ENCODE measurements at regions not wholly inside any gene's neighbourhood (a gene's known extent, or its start where the extent isn't known, plus 50 kb on each side); places are given as distances from the start of the nearest gene placed in this dataset.

- no peaks in the 10 kb centered on the region for H3K4me1 Mint-ChIP-seq (ENCODE audit: insufficient read depth, unreplicated experiment)
- no peak for DNase-seq (ENCODE audit: unreplicated experiment)
- peaks cover 41% of the 10 kb centered on the region for H3K9me3 Mint-ChIP-seq (ENCODE audit: unreplicated experiment)
- CTCF ChIA-PET: no interaction called here
- BruUV-seq (replicated peaks): no TSS peak
- H3K27me3 Mint-ChIP-seq (ENCODE audit: insufficient read depth, unreplicated experiment): no peaks in the 10 kb centered on the region
- POLR2A ChIA-PET: no interaction called here
- no peak overlapping the region for H3K27ac Mint-ChIP-seq (ENCODE audit: low read depth, unreplicated experiment)
- H3K36me3 Mint-ChIP-seq (ENCODE audit: insufficient read depth, unreplicated experiment): no peaks in the 10 kb centered on the region
- no peak for TF ChIP-seq CTCF (IDR thresholded peaks at IDR 0.05; ENCODE audit: unreplicated experiment)
- intact Hi-C loops (cut with micrococcal nuclease): no loop called here
- no peak overlapping the region for H3K4me3 Mint-ChIP-seq (ENCODE audit: unreplicated experiment)
Measured at GRCh38 chr19:31485472-31485871, 136.2 kb upstream of the TSHZ3 start.

- BruUV-seq (replicated peaks): no TSS peak
- H3K9me3 Mint-ChIP-seq (ENCODE audit: unreplicated experiment): peaks cover 17% of the 10 kb centered on the region
Measured at GRCh38 chr19:31491242-31491641, 142.0 kb upstream of the TSHZ3 start.

GRCh38 chr19:31492050-31492449 is 142.8 kb upstream of the TSHZ3 start:
- H3K36me3 Mint-ChIP-seq (ENCODE audit: insufficient read depth, unreplicated experiment): no peaks in the 10 kb centered on the region
- no peak overlapping the region for H3K27ac Mint-ChIP-seq (ENCODE audit: low read depth, unreplicated experiment)
- ChIA-PET POLR2A (no interaction called here), CTCF (interaction anchor here (0.6 kb wide), 1 partner anchor 25 kb away, joined by 4 read pairs; no protein-coding TSS in a partner anchor)
- H3K4me1 Mint-ChIP-seq (ENCODE audit: insufficient read depth, unreplicated experiment): no peaks in the 10 kb centered on the region
- no peak for DNase-seq (ENCODE audit: unreplicated experiment)
- H3K4me3 Mint-ChIP-seq (ENCODE audit: unreplicated experiment): no peak overlapping the region
- H3K9me3 Mint-ChIP-seq (ENCODE audit: unreplicated experiment): peaks cover 10% of the 10 kb centered on the region
- BruUV-seq (replicated peaks): no TSS peak
- intact Hi-C loops (cut with micrococcal nuclease): no loop called here
- no peaks in the 10 kb centered on the region for H3K27me3 Mint-ChIP-seq (ENCODE audit: insufficient read depth, unreplicated experiment)
- TF ChIP-seq CTCF (IDR thresholded peaks at IDR 0.05; ENCODE audit: unreplicated experiment): no peak

More at GRCh38 chr19:31491242-31491641, 142.0 kb upstream of the TSHZ3 start:
- intact Hi-C loops (cut with micrococcal nuclease): no loop called here
- Mint-ChIP-seq H3K27me3 (ENCODE audit: insufficient read depth, unreplicated experiment) (no peaks in the 10 kb centered on the region), H3K36me3 (ENCODE audit: insufficient read depth, unreplicated experiment) (no peaks in the 10 kb centered on the region), H3K27ac (ENCODE audit: low read depth, unreplicated experiment) (no peak overlapping the region), H3K4me3 (ENCODE audit: unreplicated experiment) (no peak overlapping the region), H3K4me1 (ENCODE audit: insufficient read depth, unreplicated experiment) (no peaks in the 10 kb centered on the region)
- no peak for DNase-seq (ENCODE audit: unreplicated experiment)
- no peak for TF ChIP-seq CTCF (IDR thresholded peaks at IDR 0.05; ENCODE audit: unreplicated experiment)
- CTCF ChIA-PET: no interaction called here
- POLR2A ChIA-PET: no interaction called here

GRCh38 chr19:31496076-31496475 is 146.8 kb upstream of the TSHZ3 start:
- no peak for TF ChIP-seq CTCF (IDR thresholded peaks at IDR 0.05; ENCODE audit: unreplicated experiment)
- CTCF ChIA-PET: interaction anchor here (0.7 kb wide), 1 partner anchor 250 kb away, joined by 3 read pairs; no protein-coding TSS in a partner anchor
- Mint-ChIP-seq H3K36me3 (ENCODE audit: insufficient read depth, unreplicated experiment) (no peaks in the 10 kb centered on the region), H3K27ac (ENCODE audit: low read depth, unreplicated experiment) (no peak overlapping the region), H3K9me3 (ENCODE audit: unreplicated experiment) (peaks cover 11% of the 10 kb centered on the region), H3K27me3 (ENCODE audit: insufficient read depth, unreplicated experiment) (no peaks in the 10 kb centered on the region), H3K4me1 (ENCODE audit: insufficient read depth, unreplicated experiment) (no peaks in the 10 kb centered on the region), H3K4me3 (ENCODE audit: unreplicated experiment) (no peak overlapping the region)
- BruUV-seq (replicated peaks): no TSS peak
- intact Hi-C loops (cut with micrococcal nuclease): no loop called here
- POLR2A ChIA-PET: no interaction called here
- DNase-seq (ENCODE audit: unreplicated experiment): no peak
